Smooth muscle cell of the brain vasculature (primary cell): ENCODE measurements at regions not wholly inside any gene's neighbourhood (a gene's known extent, or its start where the extent isn't known, plus 50 kb on each side); places are given as distances from the start of the nearest gene placed in this dataset.
A peak's percentile ranks its signal among the peaks of the same experiment; 100 is the strongest.

ENCODE experiments used
- DNase-seq: peaks from one replicate; pipeline ENCODE4 v3.0.0-alpha.2; 2012; ENCODE audit warnings: low read depth, low spot score

GRCh38 chr10:28858646-28859045 lies 181.3 kb downstream of the BAMBI start:
- DNase-seq, result no peak

GRCh38 chr10:28859791-28860190 lies 182.5 kb downstream of the BAMBI start:
- DNase-seq, result no peak

- no peak for DNase-seq
These were observed 184.9 kb downstream of the BAMBI start for GRCh38 chr10:28862219-28862618.

GRCh38 chr10:28869606-28870201 lies 192.4 kb downstream of the BAMBI start:
- DNase-seq, result no peak

- DNase-seq, result no peak
These were observed 194.3 kb downstream of the BAMBI start for GRCh38 chr10:28871665-28872064.

- DNase-seq, result no peak
These were observed 195.4 kb downstream of the BAMBI start for GRCh38 chr10:28872587-28873165.

- no peak for DNase-seq
These were observed 196.2 kb downstream of the BAMBI start for GRCh38 chr10:28873540-28873939.

- DNase-seq, result no peak
These were observed 196.9 kb downstream of the BAMBI start for GRCh38 chr10:28874210-28874609.

GRCh38 chr10:28875549-28876081 lies 198.3 kb downstream of the BAMBI start:
- DNase-seq, result no peak

GRCh38 chr10:28878236-28878970 lies 201.1 kb downstream of the BAMBI start:
- DNase-seq, result no peak

- DNase-seq, result no peak
These were observed 201.9 kb downstream of the BAMBI start for GRCh38 chr10:28879246-28879645.

- no peak for DNase-seq
These were observed 202.8 kb downstream of the BAMBI start for GRCh38 chr10:28879875-28880682.

- DNase-seq, result no peak
These were observed 203.3 kb downstream of the BAMBI start for GRCh38 chr10:28880683-28880950.

- DNase-seq, result no peak
These were observed 204.0 kb downstream of the BAMBI start for GRCh38 chr10:28881171-28881882.

GRCh38 chr10:28883741-28884423 lies 206.6 kb downstream of the BAMBI start:
- DNase-seq, result no peak

- DNase-seq, result no peak
These were observed 213.0 kb downstream of the BAMBI start for GRCh38 chr10:28890121-28890950.

GRCh38 chr10:28891058-28891713 lies 213.9 kb downstream of the BAMBI start:
- no peak for DNase-seq

GRCh38 chr10:28892818-28893547 lies 215.7 kb downstream of the BAMBI start:
- peak; percentile 28 for DNase-seq

GRCh38 chr10:28894146-28894545 lies 216.8 kb downstream of the BAMBI start:
- DNase-seq, result no peak
